ENCODE measurements at regions not wholly inside any gene's neighbourhood (a gene's known extent, or its start where the extent isn't known, plus 50 kb on each side); places are given as distances from the start of the nearest gene placed in this dataset.

GRCh38 chr9:135326141-135326540 lies 153.4 kb upstream of the PPP1R26 start:
- no peak for DNase-seq

- no peak for DNase-seq
These were observed 152.9 kb upstream of the PPP1R26 start for GRCh38 chr9:135326633-135327152.

DNA sequence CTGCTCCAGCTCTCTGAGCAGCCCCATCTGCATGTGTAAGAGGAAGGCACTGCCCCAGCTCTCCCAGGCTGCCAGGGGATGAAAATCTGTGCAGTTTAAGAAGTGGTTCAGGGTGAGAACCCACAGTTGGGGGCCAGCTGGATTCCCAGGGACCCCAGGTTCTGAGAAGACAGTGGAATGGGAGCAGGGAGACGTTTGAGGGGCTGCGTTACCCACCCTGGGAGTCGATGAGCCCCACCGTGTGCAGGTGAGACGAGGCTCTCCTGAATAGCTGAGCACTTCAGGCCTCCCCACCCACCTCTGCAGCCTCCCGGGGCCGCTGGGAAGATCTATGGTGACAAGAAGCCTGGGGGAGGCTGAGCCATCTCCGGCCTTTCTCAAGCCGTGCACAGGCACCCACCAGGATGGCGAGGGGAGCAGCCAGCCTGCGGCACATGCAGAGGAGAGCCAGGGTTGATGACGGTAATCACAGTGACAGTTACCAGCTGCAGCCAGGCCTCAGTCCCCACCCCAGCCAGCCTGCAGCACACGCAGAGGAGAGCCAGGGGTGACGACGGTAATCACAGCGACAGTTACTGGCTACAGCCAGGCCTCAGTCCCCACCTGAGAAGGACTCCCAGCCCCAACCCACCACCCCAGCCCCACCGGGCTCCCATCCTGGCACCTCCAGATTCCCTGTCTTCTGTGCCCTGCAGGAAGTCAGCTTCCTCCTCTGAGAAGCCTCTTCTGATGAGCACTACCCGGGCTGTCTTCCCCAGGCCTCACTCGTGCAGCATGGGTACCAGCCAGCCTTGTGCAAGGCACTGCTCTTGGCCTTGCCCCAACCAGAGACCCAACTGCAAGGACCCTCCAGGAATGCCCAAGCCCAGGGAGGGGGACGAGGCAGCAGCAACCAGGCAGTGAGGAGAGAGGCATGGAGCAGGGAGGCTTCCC lies 150.8 kb upstream of the PPP1R26 start:
- no peak for DNase-seq

GRCh38 chr9:135329571-135330306 lies 149.8 kb upstream of the PPP1R26 start:
- no peak for DNase-seq

GRCh38 chr9:135330307-135330631 lies 149.3 kb upstream of the PPP1R26 start:
- no peak for DNase-seq

GRCh38 chr9:135330685-135331590 lies 148.6 kb upstream of the PPP1R26 start:
- DNase-seq = no peak

- no peak for DNase-seq
These were observed 147.1 kb upstream of the PPP1R26 start for GRCh38 chr9:135332516-135332915.

- DNase-seq = no peak
These were observed 146.4 kb upstream of the PPP1R26 start for GRCh38 chr9:135332979-135333748.

DNA sequence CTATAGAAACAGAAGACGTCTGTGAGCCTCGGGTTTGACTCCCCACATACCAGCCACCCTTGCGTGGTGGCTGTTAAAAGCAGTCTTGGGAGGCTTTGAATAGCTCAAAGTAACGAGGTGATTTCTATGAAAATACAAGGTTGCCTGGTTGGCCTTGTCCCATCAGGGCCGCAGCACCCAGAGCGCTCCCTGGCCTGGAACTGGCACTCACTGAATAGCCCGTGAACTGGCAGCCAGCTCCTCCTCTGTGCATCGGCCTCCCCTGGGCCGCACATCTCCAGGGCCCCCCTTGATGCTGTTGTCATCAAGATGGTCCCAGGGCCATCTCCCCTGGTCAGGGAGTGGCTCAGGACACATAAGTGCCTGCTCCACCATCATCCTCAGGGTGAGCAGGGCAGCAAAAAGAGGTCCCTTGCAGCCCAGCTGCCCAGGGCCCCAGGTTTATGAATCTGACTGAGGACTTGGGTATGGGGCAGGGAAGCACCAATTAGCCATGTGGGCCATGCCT lies 144.6 kb upstream of the PPP1R26 start:
- no peak for DNase-seq

DNA sequence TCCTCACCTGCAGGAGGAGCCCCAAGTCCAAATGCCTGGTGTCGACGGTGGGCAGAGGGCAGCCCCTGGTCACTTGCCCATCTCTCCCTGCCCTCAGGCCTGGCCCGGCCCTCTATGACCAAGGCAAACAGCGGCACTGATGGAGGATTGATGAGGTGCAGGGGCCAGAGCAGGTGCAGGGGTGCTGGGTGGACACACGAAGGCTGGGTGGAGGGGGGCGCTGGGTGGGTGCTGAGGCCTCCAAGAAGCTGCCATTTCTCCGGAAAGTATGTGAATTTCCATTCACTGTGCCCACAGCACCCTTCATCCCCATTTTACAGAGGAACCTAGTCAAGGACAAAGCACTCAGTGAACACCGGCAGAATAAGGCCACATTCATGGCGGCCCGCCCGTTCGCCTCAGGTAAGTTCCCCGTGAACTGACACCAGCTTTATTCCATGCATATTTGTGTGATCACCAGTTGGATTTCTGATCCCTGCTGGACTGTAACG lies 143.8 kb upstream of the PPP1R26 start:
- no peak for DNase-seq

- DNase-seq = no peak
These were observed 142.7 kb upstream of the PPP1R26 start for GRCh38 chr9:135336722-135337527.

- no peak for DNase-seq
These were observed 141.0 kb upstream of the PPP1R26 start for GRCh38 chr9:135338546-135338945.

- no peak for DNase-seq
These were observed 140.1 kb upstream of the PPP1R26 start for GRCh38 chr9:135339378-135339973.

DNA sequence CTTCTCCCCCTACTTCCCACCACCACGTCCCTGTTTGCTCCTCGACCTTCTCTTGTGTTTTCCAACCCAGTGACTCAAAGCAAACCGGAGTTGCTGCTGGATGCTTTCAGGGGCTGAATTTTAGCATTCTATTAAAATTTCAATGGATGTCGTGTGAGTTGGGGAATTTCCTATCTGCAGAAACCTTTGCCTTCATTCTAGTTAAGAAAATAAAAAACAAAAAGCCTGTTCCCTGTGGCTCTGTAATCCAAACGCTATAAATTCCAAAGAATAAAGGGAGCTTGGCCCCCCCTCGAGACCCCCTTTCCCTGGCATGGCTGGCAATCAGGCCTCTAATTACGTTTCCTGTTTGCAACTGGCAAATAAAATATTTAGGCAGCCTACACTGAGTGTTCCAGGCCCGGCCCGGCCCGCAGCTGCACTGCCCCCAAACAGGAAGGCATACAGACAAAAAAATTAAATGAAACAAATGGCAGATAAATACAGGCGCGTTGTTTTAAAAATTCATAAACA lies 139.4 kb upstream of the PPP1R26 start:
- DNase-seq = no peak

DNA sequence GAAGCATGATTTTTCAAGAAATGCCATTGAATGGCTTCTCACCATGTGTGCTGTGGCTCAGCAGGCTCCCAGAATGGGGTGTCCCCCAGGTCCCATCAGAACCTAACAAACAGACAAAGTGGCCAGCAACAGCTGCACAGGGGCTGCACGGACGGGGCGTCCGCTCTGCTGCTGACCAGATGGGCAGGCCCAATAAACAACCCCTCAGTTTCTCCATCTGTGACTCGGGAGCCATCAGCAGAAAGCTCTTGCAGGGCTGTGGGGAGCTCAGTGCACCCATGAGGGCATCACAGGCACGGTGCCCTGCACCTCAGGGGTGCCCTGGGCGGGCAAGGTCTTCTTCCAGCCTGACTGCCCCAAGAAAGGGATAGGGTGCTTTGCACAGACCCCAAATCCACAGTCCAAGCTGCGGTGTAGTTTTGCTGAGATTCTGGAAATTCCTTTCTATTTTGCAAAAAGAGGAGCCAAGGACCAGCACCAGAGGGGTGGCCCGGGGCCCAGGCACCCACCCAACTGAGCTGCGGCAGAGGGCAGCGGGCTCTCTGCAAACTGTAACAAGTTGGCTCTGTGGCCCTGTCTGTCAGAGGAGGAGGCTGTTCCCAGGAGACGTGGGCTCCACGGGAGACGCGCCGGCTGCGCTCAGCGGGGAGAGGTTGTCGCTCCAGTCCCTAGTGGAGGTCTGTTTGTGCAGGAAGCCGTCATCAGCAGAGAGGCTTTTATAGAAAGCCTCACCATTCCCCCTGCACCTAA lies 138.7 kb upstream of the PPP1R26 start:
- no peak for DNase-seq

- no peak for DNase-seq
These were observed 137.9 kb upstream of the PPP1R26 start for GRCh38 chr9:135341612-135342169.

- no peak for DNase-seq
These were observed 137.1 kb upstream of the PPP1R26 start for GRCh38 chr9:135342206-135343130.

GRCh38 chr9:135343136-135343535 lies 136.4 kb upstream of the PPP1R26 start:
- no peak for DNase-seq

Data from activated naive CD4-positive, alpha-beta T cell treated with anti-CD3 and anti-CD28 coated beads, Interleukin-2, amount 50 U/mL, for 16 hours (primary cell).